HepG2 (cell line): ENCODE measurements at regions not wholly inside any gene's neighbourhood (a gene's known extent, or its start where the extent isn't known, plus 50 kb on each side); places are given as distances from the start of the nearest gene placed in this dataset.
A peak's percentile ranks its signal among the peaks of the same experiment; 100 is the strongest.

Experiments
- AFF4 ChIP-seq: sonication (generic); formaldehyde crosslinking; IDR thresholded peaks from 2 replicates; pipeline ENCODE4 v1.4.0; 2020; ENCODE audit warnings: missing genetic modification reagents
- FOXK2 ChIP-seq: fragments of 450-650 bp; IDR thresholded peaks from 2 replicates; pipeline ENCODE4 v1.6.1; 2016
- KAT2B ChIP-seq: fragments of 150-350 bp; IDR thresholded peaks from 2 replicates; pipeline ENCODE4 v1.6.1; 2014; ENCODE audit warnings: low read depth, low read length, borderline replicate concordance
- MEIS2 ChIP-seq: sonication (generic); formaldehyde crosslinking; IDR thresholded peaks from 2 replicates; pipeline ENCODE4 v1.9.0; 2021; ENCODE audit warnings: mild to moderate bottlenecking, missing genetic modification reagents
- PAWR ChIP-seq: sonication (generic); formaldehyde crosslinking; IDR thresholded peaks from 2 replicates; pipeline ENCODE4 v1.4.0; 2020; ENCODE audit warnings: missing genetic modification reagents, mild to moderate bottlenecking, borderline replicate concordance
- SMARCC2 ChIP-seq: fragments of 450-650 bp; IDR thresholded peaks from 2 replicates; pipeline ENCODE4 v1.6.1; 2017; ENCODE audit warnings: antibody characterized with exemption, mild to moderate bottlenecking
- SRSF1 ChIP-seq: fragments of 200-400 bp; formaldehyde crosslinking; optimal IDR thresholded peaks from 2 replicates; pipeline ENCODE3; 2017; ENCODE audit warnings: mild to moderate bottlenecking, low read depth, low read length, moderate library complexity
- SYNCRIP ChIP-seq: fragments of 200-400 bp; formaldehyde crosslinking; IDR thresholded peaks from 2 replicates; pipeline ENCODE4 v1.6.1; 2018; ENCODE audit warnings: mild to moderate bottlenecking, low read depth, low read length; ENCODE audit not compliant: insufficient read depth
- TCF7L2 ChIP-seq: IDR thresholded peaks from 2 replicates; pipeline ENCODE4 v1.6.1; 2011; ENCODE audit warnings: mild to moderate bottlenecking, low read depth, low read length, moderate library complexity
- ZNF292 ChIP-seq: sonication (generic); formaldehyde crosslinking; IDR thresholded peaks from 2 replicates; pipeline ENCODE4 v1.8.1; 2022; ENCODE audit warnings: mild to moderate bottlenecking, low read depth, missing genetic modification reagents, borderline replicate concordance
- ZNF777 ChIP-seq: sonication (generic); formaldehyde crosslinking; IDR thresholded peaks from 2 replicates; pipeline ENCODE4 v1.4.0; 2020; ENCODE audit warnings: missing genetic modification reagents
- ZSCAN29 ChIP-seq: sonication (generic); formaldehyde crosslinking; conservative IDR thresholded peaks from 2 replicates; pipeline ENCODE4 v1.4.0; 2020; ENCODE audit warnings: mild to moderate bottlenecking, missing genetic modification reagents
- TF ChIP-seq, protein P1 (sequence below): sonication (generic); formaldehyde crosslinking; IDR thresholded peaks from 2 replicates; pipeline ENCODE4 v1.4.0; 2020; ENCODE audit warnings: mild to moderate bottlenecking, missing genetic modification reagents
- TF ChIP-seq, protein P2 (sequence below): sonication (generic); formaldehyde crosslinking; IDR thresholded peaks from 2 replicates; pipeline ENCODE4 v1.5.0; 2020; ENCODE audit warnings: missing genetic modification reagents
- TF ChIP-seq, protein P3 (sequence below): sonication (generic); formaldehyde crosslinking; IDR thresholded peaks from 2 replicates; pipeline ENCODE4 v1.4.0; 2020; ENCODE audit warnings: mild to moderate bottlenecking, missing genetic modification reagents, borderline replicate concordance
- TF ChIP-seq, protein P4 (sequence below): sonication (generic); formaldehyde crosslinking; conservative IDR thresholded peaks from 2 replicates; pipeline ENCODE4 v1.8.0; 2022; ENCODE audit warnings: missing genetic modification reagents
- TF ChIP-seq, protein P5 (sequence below): sonication (generic); formaldehyde crosslinking; IDR thresholded peaks from 2 replicates; pipeline ENCODE4 v1.5.1; 2020; ENCODE audit warnings: missing genetic modification reagents, mild to moderate bottlenecking, borderline replicate concordance

- TF ChIP-seq, protein P1, sequence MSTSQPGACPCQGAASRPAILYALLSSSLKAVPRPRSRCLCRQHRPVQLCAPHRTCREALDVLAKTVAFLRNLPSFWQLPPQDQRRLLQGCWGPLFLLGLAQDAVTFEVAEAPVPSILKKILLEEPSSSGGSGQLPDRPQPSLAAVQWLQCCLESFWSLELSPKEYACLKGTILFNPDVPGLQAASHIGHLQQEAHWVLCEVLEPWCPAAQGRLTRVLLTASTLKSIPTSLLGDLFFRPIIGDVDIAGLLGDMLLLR (CRISPR knock-in tag) = no peak
- TF ChIP-seq FOXK2 (no peak), AFF4 (no peak), KAT2B (no peak), PAWR (CRISPR knock-in tag) (no peak), ZNF777 (no peak; the same call in 1 of the 2 replicates), SMARCC2 (no peak), ZSCAN29 (no peak), TCF7L2 (no peak), SYNCRIP (no peak), MEIS2 (CRISPR knock-in tag) (peak; percentile 22; the same call in 1 of the 2 replicates), SRSF1 (peak; percentile 29), ZNF292 (no peak)
- TF ChIP-seq, protein P2, sequence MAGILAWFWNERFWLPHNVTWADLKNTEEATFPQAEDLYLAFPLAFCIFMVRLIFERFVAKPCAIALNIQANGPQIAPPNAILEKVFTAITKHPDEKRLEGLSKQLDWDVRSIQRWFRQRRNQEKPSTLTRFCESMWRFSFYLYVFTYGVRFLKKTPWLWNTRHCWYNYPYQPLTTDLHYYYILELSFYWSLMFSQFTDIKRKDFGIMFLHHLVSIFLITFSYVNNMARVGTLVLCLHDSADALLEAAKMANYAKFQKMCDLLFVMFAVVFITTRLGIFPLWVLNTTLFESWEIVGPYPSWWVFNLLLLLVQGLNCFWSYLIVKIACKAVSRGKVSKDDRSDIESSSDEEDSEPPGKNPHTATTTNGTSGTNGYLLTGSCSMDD = no peak
- TF ChIP-seq, protein P3, sequence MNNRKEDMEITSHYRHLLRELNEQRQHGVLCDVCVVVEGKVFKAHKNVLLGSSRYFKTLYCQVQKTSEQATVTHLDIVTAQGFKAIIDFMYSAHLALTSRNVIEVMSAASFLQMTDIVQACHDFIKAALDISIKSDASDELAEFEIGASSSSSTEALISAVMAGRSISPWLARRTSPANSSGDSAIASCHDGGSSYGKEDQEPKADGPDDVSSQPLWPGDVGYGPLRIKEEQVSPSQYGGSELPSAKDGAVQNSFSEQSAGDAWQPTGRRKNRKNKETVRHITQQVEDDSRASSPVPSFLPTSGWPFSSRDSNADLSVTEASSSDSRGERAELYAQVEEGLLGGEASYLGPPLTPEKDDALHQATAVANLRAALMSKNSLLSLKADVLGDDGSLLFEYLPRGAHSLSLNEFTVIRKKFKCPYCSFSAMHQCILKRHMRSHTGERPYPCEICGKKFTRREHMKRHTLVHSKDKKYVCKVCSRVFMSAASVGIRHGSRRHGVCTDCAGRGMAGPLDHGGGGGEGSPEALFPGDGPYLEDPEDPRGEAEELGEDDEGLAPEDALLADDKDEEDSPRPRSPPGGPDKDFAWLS (CRISPR knock-in tag) = no peak
- TF ChIP-seq, protein P4, sequence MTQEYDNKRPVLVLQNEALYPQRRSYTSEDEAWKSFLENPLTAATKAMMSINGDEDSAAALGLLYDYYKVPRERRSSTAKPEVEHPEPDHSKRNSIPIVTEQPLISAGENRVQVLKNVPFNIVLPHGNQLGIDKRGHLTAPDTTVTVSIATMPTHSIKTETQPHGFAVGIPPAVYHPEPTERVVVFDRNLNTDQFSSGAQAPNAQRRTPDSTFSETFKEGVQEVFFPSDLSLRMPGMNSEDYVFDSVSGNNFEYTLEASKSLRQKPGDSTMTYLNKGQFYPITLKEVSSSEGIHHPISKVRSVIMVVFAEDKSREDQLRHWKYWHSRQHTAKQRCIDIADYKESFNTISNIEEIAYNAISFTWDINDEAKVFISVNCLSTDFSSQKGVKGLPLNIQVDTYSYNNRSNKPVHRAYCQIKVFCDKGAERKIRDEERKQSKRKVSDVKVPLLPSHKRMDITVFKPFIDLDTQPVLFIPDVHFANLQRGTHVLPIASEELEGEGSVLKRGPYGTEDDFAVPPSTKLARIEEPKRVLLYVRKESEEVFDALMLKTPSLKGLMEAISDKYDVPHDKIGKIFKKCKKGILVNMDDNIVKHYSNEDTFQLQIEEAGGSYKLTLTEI = no peak
- TF ChIP-seq, protein P5, sequence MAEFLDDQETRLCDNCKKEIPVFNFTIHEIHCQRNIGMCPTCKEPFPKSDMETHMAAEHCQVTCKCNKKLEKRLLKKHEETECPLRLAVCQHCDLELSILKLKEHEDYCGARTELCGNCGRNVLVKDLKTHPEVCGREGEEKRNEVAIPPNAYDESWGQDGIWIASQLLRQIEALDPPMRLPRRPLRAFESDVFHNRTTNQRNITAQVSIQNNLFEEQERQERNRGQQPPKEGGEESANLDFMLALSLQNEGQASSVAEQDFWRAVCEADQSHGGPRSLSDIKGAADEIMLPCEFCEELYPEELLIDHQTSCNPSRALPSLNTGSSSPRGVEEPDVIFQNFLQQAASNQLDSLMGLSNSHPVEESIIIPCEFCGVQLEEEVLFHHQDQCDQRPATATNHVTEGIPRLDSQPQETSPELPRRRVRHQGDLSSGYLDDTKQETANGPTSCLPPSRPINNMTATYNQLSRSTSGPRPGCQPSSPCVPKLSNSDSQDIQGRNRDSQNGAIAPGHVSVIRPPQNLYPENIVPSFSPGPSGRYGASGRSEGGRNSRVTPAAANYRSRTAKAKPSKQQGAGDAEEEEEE (CRISPR knock-in tag) = no peak
Observed at GRCh38 chr20:50460115-50460607, 50.0 kb upstream of the PTPN1 start (continued).
